GM13977 (cell line): ENCODE measurements at regions not wholly inside any gene's neighbourhood (a gene's known extent, or its start where the extent isn't known, plus 50 kb on each side); places are given as distances from the start of the nearest gene placed in this dataset.

Experiments
- DNase-seq: peaks from one replicate; pipeline ENCODE4 v3.0.0; 2012; ENCODE audit warnings: low spot score
- in situ Hi-C: fragments of 300-500 bp; cut with MboI; formaldehyde crosslinking; loops from one replicate; pipeline ENCODE4 v1.12.0; 2022; ENCODE audit warnings: low sequenced_read_pairs, low pct_unique_long_range_greater_than_20kb, mixed read lengths, inconsistent platforms; ENCODE audit not compliant: unreplicated experiment
- TF ChIP-seq, protein P1 (sequence below): IDR thresholded peaks from 2 replicates; pipeline ENCODE4 v1.5.1; 2012; ENCODE audit warnings: mild to moderate bottlenecking, control low read depth; ENCODE audit not compliant: insufficient read depth; ENCODE audit errors: extremely low read depth, missing control alignments

- no peak for DNase-seq
Measured at GRCh38 chr5:145161391-145161790, 673.8 kb downstream of the PRELID2 start.

GRCh38 chr5:145160679-145161078 is 674.5 kb downstream of the PRELID2 start:
- in situ Hi-C loops, result no loop called here
- no peak for DNase-seq
- TF ChIP-seq, protein P1, sequence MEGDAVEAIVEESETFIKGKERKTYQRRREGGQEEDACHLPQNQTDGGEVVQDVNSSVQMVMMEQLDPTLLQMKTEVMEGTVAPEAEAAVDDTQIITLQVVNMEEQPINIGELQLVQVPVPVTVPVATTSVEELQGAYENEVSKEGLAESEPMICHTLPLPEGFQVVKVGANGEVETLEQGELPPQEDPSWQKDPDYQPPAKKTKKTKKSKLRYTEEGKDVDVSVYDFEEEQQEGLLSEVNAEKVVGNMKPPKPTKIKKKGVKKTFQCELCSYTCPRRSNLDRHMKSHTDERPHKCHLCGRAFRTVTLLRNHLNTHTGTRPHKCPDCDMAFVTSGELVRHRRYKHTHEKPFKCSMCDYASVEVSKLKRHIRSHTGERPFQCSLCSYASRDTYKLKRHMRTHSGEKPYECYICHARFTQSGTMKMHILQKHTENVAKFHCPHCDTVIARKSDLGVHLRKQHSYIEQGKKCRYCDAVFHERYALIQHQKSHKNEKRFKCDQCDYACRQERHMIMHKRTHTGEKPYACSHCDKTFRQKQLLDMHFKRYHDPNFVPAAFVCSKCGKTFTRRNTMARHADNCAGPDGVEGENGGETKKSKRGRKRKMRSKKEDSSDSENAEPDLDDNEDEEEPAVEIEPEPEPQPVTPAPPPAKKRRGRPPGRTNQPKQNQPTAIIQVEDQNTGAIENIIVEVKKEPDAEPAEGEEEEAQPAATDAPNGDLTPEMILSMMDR, result no peak

More at GRCh38 chr5:145161391-145161790, 673.8 kb downstream of the PRELID2 start:
- in situ Hi-C loops, result no loop called here
- TF ChIP-seq, protein P1, result no peak

- TF ChIP-seq, protein P1, result no peak
- no peak for DNase-seq
- in situ Hi-C loops, result no loop called here
Measured at GRCh38 chr5:145158730-145159129, 676.4 kb downstream of the PRELID2 start.

DNA sequence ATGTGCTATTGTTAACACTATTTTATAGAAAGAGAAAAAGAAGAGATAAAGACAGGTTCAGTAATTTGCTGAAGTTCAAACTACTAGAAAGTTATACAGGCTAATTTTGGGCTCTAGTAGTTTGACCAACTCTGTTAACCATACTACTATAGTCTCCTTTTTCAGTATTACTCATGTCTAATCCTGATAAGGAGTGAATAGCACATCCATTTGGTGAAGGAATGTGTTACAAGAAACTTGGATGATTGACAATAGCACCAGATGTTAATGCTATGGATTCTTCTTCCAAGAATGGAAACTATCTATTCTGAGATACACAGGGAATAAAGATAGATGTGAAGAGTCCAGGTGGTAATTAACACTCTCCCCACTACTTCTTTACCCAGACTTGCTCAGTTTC is 677.3 kb downstream of the PRELID2 start:
- no peak for DNase-seq
- TF ChIP-seq, protein P1, result no peak
- in situ Hi-C loops, result no loop called here

DNA sequence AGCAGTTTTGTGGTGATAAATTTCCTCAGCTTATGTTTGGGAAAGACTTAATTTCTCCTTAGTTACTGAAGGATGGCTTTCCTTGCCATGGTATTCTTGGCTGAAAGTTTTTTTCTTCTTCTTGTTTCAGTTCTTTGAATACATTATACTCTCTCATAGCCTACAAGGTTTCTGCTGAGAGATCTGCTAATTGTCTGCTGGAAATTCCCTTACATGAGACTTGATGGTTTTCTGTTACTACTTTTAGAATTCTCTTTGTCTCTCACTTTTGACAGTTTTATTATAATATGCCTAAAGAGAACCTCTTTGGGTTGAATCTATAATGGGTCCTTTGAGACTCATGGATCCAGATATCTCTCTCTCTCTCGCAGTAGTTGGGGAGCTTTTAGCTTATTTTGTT is 693.6 kb downstream of the PRELID2 start:
- peak; percentile 6 for DNase-seq
- TF ChIP-seq, protein P1, result no peak
- in situ Hi-C loops, result no loop called here

DNA sequence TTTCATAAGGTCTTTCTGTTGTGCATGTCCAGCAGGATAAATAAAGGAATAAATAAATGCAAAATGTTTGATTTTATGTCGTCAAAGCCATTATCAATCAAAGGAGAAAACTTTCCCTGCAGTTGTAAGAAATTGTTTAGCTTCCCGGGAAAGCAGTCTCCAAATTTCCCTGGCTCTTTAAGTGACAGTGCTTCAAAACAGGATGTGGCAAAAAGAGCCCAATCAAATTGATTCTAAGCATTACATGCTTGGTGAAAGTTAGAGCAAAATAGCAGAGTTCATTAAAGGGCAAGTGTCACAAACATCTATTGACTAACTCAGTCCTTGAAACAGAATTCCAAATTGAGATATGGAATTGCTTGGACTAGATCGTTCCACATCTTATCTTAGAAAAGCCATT is 704.1 kb downstream of the PRELID2 start:
- DNase-seq, result no peak
- TF ChIP-seq, protein P1, result no peak
- in situ Hi-C loops, result no loop called here

- TF ChIP-seq, protein P1, result no peak
- in situ Hi-C loops, result no loop called here
- DNase-seq, result no peak
Measured at GRCh38 chr5:145129797-145130196, 705.3 kb downstream of the PRELID2 start.
